KMS-11 (cell line): ENCODE measurements at regions not wholly inside any gene's neighbourhood (a gene's known extent, or its start where the extent isn't known, plus 50 kb on each side); places are given as distances from the start of the nearest gene placed in this dataset.

Experiments used
- H2AFZ ChIP-seq: fragments of 200-600 bp; sonication (generic); 2 replicates; pipeline ENCODE4 v1.6.1; 2016; ENCODE audit warnings: antibody characterized with exemption, mixed run types, low read depth
- H3K27ac ChIP-seq: fragments of 200-600 bp; sonication (generic); 2 replicates; pipeline ENCODE4 v1.6.1; 2016; ENCODE audit warnings: mild to moderate bottlenecking, mixed run types
- H3K27me3 ChIP-seq: fragments of 200-600 bp; sonication (generic); 2 replicates; pipeline ENCODE4 v1.6.1; 2017; ENCODE audit warnings: mild to moderate bottlenecking, low read depth, mixed run types, moderate library complexity; ENCODE audit not compliant: insufficient read depth
- H3K36me3 ChIP-seq: fragments of 200-600 bp; sonication (generic); 2 replicates; pipeline ENCODE4 v1.6.1; 2017; ENCODE audit warnings: mild to moderate bottlenecking, mixed run types; ENCODE audit not compliant: insufficient read depth
- H3K4me1 ChIP-seq: fragments of 200-600 bp; sonication (generic); 2 replicates; pipeline ENCODE4 v1.6.1; 2016; ENCODE audit warnings: mild to moderate bottlenecking, low read depth, mixed run types; ENCODE audit not compliant: poor library complexity, severe bottlenecking
- H3K4me2 ChIP-seq: fragments of 200-600 bp; sonication (generic); 2 replicates; pipeline ENCODE4 v1.7.0; 2016; ENCODE audit warnings: mild to moderate bottlenecking, mixed run types
- H3K4me3 ChIP-seq: fragments of 200-600 bp; sonication (generic); IDR thresholded peaks from 2 replicates; pipeline ENCODE4 v1.6.1; 2017; ENCODE audit warnings: low read depth, low read length, mixed read lengths; ENCODE audit not compliant: insufficient read depth
- H3K79me2 ChIP-seq: fragments of 200-600 bp; sonication (generic); 2 replicates; pipeline ENCODE4 v1.6.1; 2016; ENCODE audit warnings: low read depth, mixed run types; ENCODE audit not compliant: insufficient read depth
- H3K9ac ChIP-seq: fragments of 200-600 bp; sonication (generic); 2 replicates; pipeline ENCODE4 v1.6.1; 2016; ENCODE audit warnings: mild to moderate bottlenecking, mixed run types
- H4K20me1 ChIP-seq: fragments of 200-600 bp; sonication (generic); 2 replicates; pipeline ENCODE4 v1.6.1; 2016; ENCODE audit warnings: mild to moderate bottlenecking, mixed run types; ENCODE audit not compliant: insufficient read depth
- CTCF ChIP-seq: fragments of 200-600 bp; sonication (generic); conservative IDR thresholded peaks from 2 replicates; pipeline ENCODE4 v1.6.1; 2017; ENCODE audit warnings: low read depth, mild to moderate bottlenecking, antibody characterized with exemption, low read length, moderate library complexity, mixed read lengths

GRCh38 chrX:94097868-94098267 lies 423.9 kb downstream of the FAM133A start:
- Histone ChIP-seq H3K79me2 (no peaks in the 10 kb centered on the region), H3K9ac (no peak overlapping the region), H2AFZ (no peak overlapping the region), H3K4me1 (no peaks in the 10 kb centered on the region), H3K27me3 (no peaks in the 10 kb centered on the region), H3K4me3 (no peak overlapping the region), H3K4me2 (no peak overlapping the region), H4K20me1 (no peaks in the 10 kb centered on the region), H3K36me3 (no peaks in the 10 kb centered on the region), H3K27ac (no peak overlapping the region)
- no peak for TF ChIP-seq CTCF

- Histone ChIP-seq H3K27me3 (no peaks in the 10 kb centered on the region), H2AFZ (no peak overlapping the region), H4K20me1 (no peaks in the 10 kb centered on the region), H3K4me3 (no peak overlapping the region), H3K79me2 (no peaks in the 10 kb centered on the region), H3K4me1 (no peaks in the 10 kb centered on the region), H3K27ac (no peak overlapping the region), H3K9ac (no peak overlapping the region), H3K36me3 (no peaks in the 10 kb centered on the region), H3K4me2 (no peak overlapping the region)
- TF ChIP-seq CTCF, result no peak
These were observed 434.0 kb downstream of the FAM133A start for GRCh38 chrX:94107981-94108380.

- no peak for TF ChIP-seq CTCF
- Histone ChIP-seq H3K27ac (no peak overlapping the region), H4K20me1 (no peaks in the 10 kb centered on the region)
These were observed 440.4 kb downstream of the FAM133A start for GRCh38 chrX:94114362-94114761.

GRCh38 chrX:94121799-94122198 lies 447.8 kb downstream of the FAM133A start:
- H3K27ac ChIP-seq, result no peak overlapping the region
- TF ChIP-seq CTCF, result no peak
- H3K36me3 ChIP-seq, result no peaks in the 10 kb centered on the region
- no peaks in the 10 kb centered on the region for H4K20me1 ChIP-seq
- no peak overlapping the region for H3K9ac ChIP-seq
- H3K4me1 ChIP-seq, result no peaks in the 10 kb centered on the region
- H3K79me2 ChIP-seq, result no peaks in the 10 kb centered on the region
- H2AFZ ChIP-seq, result no peak overlapping the region
- no peaks in the 10 kb centered on the region for H3K27me3 ChIP-seq
- no peak overlapping the region for H3K4me2 ChIP-seq
- no peak overlapping the region for H3K4me3 ChIP-seq

More at GRCh38 chrX:94114362-94114761, 440.4 kb downstream of the FAM133A start:
- H2AFZ ChIP-seq, result no peak overlapping the region
- no peaks in the 10 kb centered on the region for H3K79me2 ChIP-seq
- H3K9ac ChIP-seq, result no peak overlapping the region
- H3K4me1 ChIP-seq, result no peaks in the 10 kb centered on the region
- no peaks in the 10 kb centered on the region for H3K27me3 ChIP-seq
- H3K36me3 ChIP-seq, result no peaks in the 10 kb centered on the region
- H3K4me2 ChIP-seq, result no peak overlapping the region
- H3K4me3 ChIP-seq, result no peak overlapping the region
